HT-29 (cell line): ENCODE measurements at regions not wholly inside any gene's neighbourhood (a gene's known extent, or its start where the extent isn't known, plus 50 kb on each side); places are given as distances from the start of the nearest gene placed in this dataset.

Experiments
- DNase-seq: peaks from one replicate; pipeline ENCODE4 v3.0.0-alpha.2; 2015; ENCODE audit warnings: low spot score

DNA sequence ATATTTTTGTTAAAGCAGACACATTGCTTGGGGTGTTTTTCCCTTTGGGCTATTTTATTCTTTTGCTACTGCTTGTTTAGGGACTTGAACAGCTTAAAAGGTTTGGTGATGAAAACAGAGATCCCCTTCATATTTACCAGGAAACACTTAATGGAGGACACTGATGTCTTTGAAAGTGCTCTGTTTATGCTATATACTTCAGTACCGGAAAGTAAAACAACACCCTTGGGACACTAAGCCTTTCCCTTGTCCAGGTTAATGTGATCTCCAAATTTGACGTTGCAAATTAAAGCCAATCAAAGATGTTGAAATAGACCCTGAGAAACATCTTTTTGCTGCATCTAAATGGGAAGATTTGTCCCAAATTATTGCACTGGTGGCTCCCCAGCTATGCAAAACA, 564.6 kb upstream of the PKDCC start:
- no peak for DNase-seq

DNA sequence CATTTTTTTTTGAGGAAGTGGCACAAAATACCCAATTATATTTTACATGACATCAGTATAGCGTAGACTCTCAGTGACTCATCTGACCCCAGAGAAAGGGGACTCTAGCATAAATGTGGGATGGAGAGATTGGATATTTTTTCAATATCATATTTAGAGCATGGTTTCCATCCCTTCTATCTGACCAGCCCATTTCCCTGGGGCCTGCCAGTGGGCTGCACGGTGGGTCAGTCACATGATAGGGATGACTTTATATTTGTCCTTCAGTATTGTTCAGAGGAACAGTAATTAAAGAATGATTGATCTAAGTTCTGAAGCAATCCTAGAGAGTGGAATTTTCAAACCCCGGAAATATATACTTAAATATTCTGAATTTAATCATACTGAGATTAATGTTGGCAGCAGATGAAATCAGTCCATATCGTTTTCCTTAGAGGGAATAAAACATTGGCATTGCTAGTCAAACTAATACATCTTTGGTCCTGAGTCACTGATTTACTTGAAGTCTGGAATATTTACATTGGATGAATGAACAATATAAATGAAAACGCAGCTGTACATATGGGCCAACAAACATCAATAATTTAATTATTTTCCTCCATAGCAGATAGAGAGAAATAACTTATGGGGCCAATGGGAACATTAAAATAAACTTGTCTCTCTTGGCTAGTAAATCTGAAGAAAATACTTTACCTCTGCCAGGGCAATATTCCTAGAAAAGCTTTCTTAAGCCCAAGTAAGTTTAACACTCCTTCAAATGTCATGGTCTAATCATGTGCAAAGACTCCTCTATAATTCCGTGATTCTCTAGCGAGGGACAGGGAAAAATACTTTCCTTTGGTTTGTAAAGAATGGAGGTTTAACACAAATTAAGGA, 563.6 kb upstream of the PKDCC start:
- DNase-seq: no peak

DNA sequence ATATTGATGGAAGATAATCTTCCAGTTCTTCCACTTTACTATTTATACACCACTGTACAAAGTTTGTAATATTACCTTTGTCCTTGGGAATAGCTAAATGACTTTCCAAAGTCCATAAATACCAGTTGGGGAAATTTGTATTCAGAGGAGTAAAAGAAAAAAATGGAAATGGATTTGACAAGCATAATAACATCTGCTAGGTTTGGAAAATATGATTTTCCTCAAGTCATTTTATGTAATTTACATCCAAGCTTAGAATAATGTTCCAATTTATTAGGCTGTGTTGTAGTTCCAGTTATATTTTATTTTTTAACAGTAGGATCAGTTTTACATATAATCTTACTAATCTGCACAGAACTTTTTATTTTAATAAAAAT, 563.0 kb upstream of the PKDCC start:
- DNase-seq: no peak

DNA sequence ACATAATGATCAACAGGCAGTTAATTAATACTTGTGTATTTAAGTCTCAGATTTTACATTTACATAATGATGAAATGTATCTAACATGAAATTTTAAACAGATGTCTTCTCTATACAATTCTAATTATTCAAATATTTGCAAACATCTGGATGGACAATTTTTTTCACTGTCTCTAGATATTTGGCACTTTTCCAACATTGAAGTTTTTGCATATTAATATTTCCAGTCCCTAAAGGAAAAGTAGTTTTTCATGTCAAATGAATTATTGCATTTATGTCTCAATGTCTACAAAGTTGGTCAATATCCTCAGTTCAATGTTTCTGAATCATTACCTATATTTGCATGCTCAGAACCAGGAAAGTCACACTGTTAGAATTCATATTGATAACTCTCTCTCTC, 560.9 kb upstream of the PKDCC start:
- no peak for DNase-seq

DNA sequence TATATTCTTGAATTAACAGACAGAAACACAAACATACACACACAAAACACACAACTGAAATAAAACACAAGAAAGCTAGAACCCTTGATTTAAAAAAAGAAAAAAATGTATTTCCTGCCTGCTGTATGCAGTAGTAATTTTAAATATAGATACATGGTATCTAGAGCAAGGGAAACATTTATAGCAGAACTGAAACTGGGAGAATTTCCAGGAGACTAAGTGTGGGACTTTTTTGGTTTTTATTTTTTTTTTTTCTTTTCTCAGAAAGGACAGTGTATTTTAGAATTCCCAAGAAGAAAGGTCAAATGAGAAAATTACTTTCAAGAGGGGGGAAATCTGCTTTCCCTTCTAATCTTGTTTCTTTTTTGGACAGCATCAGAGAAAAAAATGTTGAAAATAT, 558.9 kb upstream of the PKDCC start:
- no peak for DNase-seq

DNA sequence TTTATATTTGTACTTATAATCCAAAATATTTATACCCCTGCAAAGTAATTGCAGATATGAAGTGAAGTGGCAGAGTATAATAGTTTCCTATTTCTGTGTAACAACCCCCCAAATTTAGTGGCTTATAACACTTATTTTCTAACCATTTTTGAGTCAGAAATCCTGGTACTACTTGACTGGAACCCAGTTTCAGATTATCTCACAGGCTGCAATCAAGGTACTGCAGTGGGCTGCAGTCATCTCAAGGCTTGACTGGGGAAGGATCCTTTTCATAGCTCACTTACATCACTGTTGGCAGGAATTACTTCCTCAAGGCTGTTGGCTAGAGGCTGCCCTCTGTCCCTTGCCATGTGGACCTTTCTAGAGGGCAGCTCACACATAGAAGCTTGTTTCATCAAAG, 558.2 kb upstream of the PKDCC start:
- DNase-seq: no peak

DNA sequence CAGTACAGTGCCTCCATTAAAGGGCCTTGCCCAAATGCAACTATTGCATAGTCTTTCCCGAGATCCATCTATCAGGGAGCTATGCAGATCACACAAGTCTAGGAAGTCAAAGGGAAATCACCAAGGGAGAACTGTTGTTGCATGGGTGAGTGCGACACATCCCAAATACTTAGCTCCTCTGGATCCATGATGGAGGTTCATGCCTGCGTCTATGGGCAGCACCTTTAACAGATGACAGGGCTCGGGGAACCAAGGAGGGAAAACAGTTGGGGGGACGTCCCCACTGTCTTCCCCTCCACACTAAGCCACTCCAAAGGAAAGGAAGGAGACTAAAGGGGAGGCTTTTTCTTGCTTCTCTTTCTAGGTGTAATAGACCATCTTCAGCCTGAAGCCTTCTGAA, 552.8 kb upstream of the PKDCC start:
- no peak for DNase-seq

DNA sequence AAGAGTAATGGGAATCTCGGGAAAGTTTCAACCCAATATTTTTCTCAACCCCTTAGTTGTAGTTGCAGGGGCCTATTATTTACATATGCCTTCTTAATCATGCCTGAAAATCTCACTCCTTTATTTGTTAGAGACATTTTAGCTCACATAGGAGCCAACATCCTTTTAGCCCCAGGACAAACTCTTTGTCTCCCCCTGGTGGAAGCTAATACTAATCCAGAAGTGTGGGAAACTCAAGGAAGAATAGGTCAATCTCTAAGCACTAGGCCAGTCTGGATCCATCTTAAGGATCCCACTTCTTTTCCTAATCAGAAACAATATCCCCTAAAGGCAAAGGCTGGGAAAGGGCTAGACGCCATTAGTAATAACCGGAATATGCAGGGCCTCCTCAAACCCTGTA, 550.9 kb upstream of the PKDCC start:
- DNase-seq: peak; percentile 38

DNA sequence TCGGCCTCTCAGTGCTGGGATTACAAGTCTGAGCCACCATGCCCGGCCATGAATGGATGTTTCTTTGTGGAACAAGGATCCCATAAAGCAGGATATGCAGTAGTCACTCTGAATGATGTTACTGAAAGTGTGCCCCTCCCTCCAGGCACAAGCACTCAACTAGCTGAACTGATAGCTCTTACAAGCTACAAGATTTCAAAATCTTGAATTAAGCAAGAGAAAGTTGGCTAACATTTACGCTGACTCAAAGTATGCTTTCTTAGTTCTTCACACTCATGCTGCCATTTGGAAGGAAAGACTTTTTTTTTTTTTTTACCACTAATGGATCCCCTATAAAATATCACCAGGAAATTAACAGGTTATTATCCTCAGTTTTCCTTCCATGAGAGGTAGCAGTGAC, 549.0 kb upstream of the PKDCC start:
- DNase-seq: no peak

DNA sequence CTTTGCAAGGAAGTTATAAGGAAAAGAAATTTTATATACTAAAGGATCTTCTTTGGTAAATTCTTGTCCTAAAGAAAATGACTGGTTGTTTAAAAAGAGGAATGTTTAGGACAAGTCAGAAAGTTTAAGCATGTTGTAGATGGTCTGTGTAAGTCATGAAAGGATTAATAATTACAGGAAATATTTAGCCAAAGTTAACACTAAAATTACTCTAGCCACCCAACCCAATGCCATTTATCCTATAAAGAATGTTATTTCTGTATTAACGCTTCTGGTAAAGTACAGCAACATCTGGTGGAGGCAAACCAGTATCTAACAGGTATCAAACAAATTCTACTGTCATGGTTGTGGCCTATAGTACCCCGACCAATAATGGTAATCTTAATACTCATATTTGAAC, 546.9 kb upstream of the PKDCC start:
- DNase-seq: no peak

DNA sequence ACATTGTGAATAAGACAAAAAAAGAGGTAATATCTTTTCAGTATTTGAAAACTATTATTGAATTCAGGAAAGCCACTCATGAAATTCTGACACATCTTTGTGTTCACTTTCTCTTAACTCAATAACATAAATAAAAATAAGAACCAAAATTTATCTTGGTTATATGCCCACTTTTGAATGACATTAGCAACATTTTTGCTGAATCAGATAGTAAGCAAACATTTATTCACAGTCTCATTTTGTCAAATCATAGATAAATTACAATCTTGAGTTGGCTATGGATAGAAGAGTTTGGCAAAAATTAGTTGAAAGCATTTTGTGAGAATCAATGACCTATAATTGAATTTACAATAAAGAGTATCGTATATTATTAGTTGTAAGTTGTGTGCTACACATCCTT, 545.1 kb upstream of the PKDCC start:
- DNase-seq: no peak

DNA sequence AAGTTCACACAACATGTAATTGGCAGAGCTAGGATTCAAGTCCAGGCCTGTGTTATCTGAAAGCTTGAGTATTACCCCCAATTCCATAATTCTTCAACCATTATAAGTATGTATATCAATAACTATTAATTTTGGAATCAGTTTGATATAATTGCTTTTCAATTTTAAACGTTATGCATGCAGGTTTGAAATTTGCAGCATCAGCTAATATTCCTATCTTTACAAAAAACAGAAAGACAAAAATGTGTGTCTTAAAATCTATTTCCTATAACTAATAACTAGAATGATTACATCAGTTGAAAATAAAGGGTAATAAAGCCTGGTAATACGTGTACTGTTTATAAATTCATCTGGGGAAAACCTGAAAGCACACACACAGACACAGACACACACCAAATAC, 543.3 kb upstream of the PKDCC start:
- no peak for DNase-seq

DNA sequence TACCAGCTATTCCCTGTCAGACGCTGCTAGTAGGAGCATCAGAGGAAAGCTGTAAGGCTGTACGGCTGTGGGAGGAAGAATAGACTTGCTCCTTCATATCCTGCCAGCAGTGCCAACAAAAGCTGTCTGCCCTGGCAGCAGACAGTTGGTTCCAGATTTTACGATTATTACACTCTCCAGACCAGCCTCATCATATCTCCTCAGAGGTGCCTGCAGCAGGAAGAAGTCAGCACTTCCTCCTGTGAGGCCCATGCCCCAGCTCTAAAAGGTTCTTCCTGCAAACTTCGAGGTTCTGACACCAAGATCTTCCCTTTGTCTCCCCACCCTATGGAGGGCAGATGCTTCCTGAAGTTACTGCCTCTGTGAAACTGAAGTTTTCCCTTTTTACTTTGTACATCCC, 537.7 kb upstream of the PKDCC start:
- DNase-seq: no peak

DNA sequence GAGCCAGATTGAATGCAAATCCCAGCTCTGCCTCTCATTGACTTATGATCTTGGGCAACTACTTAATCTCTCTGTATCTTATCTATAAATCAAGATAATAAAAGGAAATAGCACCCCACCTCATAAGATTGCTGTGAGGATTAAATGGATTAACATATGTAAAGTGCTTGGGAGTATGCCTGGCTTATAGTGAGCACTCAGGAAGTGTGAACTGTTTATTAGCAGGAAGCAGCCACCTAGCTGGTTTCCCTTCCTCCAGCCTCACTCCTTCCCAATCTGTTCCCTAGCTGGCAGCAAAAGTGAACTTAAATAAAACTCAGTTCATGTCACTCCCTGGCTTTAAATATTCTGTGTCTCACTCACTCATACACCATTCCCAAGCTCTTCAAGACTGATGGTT, 526.6 kb upstream of the PKDCC start:
- DNase-seq: no peak

DNA sequence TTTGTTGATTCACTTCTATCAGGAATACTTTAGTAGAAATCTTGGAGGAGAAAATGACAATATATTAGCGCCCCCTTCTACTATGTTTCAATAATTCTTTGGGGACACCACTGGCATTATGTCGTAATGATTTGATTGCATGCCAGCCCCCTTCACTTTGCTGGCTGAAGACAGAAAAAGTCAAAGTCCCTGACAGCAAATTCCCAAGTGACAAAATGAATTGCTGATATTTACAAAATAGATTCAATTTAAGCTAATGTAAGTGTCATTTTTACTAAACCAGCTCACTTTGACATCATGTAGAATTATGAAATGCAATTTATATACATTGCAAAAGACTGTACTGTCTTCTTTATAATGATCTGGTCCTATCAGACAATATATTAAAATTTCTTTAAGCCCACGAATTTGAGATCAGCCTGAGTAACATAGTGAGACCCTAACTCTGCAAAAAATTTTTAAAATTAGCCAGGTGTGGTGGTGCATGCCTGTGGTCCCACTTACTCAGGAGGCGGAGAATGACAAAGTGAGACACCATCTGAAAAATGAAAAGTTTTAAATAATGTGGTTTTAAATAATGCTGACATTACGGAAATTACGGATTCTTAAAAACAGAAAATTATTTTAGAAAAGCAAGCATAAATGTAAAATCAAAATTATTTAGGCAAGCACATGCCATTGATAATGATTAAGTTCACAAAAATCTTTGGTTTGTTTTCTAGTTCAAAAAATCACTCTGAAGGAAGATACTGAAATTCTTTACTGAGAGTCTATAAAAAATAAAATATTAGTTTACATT, 520.1 kb upstream of the PKDCC start:
- DNase-seq: no peak

DNA sequence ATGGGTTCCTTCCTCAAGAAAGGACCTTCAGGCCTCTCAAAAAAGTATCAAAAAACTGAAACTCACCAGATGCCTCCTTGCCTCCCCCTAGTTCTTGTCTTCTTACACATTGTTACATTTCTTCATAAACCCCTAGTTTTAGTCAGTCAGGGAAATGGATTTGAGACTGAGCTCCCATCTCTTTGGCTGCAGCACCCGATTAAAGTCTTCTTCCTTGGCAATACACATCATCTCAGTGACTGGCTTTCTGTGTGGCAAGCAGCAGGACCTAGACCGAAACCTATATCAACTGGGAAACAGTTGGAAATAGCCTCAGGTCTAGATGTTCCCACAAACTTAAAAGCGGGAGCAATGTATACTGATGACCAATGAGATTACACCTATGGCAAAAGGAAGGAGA, 512.2 kb upstream of the PKDCC start:
- DNase-seq: no peak

DNA sequence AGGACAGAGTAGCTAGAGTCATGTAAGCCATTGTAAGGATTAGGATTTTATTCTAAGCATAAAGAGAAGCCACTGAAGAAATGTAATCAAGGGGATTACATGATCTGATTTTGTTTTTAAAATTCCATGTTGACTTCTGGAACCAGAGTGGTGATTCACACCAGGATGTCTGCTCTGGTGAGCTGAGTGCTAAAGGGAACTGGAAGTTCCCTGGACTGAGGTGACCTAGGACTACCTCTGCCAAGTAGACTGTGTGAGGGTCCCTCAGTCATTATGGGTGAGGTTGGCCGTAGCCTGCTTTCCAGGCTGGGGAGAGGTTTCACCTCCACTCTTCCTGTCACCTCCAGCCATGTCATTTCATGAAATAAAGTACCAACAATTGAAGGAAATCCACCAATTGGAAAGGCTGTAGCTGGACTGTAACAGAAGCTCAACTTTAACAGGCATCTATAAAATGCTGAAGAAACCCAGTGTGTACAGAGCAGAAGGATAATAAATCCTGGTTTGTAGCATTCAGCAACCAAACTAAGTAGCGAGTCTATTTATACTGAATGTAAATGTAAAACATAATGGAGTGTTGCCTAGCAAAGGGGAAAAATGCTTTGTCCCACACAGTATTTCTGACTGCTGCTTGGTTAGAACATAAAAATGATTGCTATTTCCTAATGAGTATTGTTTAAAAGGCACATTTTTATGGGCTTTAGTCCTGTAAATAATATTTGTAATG, 507.4 kb upstream of the PKDCC start:
- DNase-seq: no peak

DNA sequence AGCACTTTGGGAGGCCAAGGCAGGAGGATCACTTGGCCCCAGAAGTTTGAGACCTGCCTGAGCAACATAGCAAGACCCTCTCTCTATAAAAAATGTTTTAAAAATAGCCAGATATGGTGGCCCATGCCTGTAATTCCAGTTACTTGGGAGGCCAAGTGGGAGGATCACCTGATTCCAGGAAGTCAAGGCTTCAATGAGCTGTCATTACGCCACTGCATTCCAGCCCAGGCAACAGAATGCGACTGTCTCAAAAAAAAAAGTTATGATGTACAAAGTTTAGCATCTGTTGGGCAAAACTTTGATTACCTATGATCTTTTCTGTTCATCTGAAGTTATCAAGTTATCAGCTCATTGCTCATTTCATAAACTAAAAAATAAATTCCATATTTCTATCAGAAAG, 504.1 kb upstream of the PKDCC start:
- DNase-seq: no peak

DNA sequence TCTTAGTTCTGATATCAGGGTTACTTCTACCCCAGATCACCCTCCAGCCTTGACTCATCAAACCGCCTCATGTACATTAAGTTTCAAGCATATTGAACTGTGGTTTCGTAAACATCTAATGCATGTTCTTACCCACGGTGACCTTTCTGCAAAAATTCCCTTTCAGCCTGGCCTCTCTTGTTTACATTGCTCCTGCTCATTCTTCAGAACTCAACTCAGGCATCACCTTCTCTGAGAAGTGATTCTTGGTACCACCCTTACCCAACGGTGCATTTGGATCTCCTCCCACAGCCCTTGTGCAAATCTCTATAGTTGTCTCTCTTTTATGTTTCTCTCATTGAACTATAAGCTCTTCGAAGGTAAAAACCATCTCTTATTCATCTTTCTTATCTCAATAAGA, 503.1 kb upstream of the PKDCC start:
- no peak for DNase-seq

DNA sequence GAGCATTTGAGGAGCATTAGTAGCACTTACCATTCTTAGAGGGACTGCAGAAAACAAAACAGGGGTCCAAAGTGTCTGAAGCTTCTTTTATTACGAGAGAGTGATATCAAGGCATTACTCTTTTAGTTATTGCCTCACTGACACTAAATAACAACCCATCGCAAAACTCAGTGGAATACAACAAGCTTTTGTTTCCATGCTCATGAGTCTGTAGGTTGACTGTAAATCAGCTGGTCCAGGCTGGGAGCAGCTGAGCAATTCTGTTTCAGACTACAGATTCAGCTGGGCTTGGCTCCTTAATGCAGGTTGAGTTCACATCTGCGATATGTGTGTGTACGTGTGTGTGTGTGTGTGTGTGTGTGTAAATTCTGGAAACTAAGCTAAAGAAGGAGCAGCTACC, 501.8 kb upstream of the PKDCC start:
- DNase-seq: no peak

DNA sequence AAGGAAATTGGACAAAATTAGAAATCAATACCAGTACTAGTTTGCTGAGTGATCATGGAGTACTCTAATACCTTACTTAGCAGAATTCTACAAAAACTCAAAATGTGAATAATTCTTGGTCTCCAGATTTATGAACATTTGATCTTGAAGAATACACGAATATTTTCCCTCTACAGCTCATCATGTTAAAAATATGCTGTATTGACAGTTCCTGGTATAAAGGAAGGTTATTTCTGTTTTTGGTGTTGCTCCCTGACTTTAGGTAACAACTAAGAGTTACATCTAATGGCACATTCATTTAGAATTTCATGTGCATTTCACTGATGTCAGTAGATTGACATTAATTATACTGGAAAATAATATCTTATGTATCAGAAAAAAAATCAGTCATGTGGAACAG, 479.2 kb upstream of the PKDCC start:
- DNase-seq: no peak

DNA sequence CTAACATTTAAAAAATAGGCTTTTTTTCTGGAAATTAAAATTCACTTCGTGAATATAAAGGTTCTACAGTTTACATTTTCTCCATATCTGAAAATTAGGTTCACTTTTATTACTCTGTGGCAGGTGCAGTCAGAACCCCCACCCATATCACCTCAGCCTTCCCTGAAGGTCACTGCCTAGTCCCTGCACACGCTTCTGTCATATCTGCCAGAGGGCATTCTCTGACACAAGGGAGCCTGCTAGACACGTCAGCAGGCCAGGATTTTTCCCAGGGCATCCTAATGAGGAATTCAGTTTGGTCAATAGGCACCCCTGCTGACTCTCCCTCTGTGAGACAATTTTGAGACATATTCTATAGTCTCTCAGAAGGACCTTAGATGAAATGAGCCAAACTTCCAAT, 475.7 kb upstream of the PKDCC start:
- DNase-seq: no peak

DNA sequence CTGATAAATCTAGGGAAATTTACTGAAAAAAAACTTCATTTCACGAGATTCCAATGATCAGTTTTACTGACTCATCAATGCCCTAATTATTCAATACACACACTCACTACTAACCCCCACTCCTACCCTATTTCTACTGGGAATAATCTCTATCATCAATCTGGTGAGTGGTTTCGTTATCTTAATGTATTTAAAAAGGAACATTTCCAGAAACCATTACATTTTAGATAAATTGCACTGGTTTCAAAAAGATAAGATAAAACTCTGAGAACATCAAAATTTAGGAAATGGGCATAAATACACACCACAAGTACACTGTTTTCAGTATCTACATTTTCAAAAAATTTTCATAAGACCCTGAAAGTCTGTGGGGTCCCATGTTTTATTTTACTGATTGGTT, 471.4 kb upstream of the PKDCC start:
- no peak for DNase-seq
